MM.1S (cell line): ENCODE measurements at regions not wholly inside any gene's neighbourhood (a gene's known extent, or its start where the extent isn't known, plus 50 kb on each side); places are given as distances from the start of the nearest gene placed in this dataset.

Source experiments
- DNase-seq: peaks from one replicate; pipeline ENCODE4 v3.0.0-alpha.2; 2015
- H2AFZ ChIP-seq: fragments of 300-600 bp; sonication (generic); 2 replicates; pipeline ENCODE4 v1.6.0; 2016; ENCODE audit warnings: antibody characterized with exemption, low read length
- H3F3A ChIP-seq: fragments of 300-600 bp; sonication (generic); 2 replicates; pipeline ENCODE4 v1.6.1; 2016; ENCODE audit warnings: mild to moderate bottlenecking, antibody characterized with exemption, low read length, moderate library complexity, mixed read lengths; ENCODE audit not compliant: insufficient read depth
- H3K27ac ChIP-seq: fragments of 300-600 bp; sonication (generic); 2 replicates; pipeline ENCODE4 v1.5.1; 2016; ENCODE audit warnings: mild to moderate bottlenecking, low read length
- H3K27me3 ChIP-seq: fragments of 300-600 bp; sonication (generic); replicated peaks from 2 replicates; pipeline ENCODE4 v1.6.0; 2016; ENCODE audit warnings: low read length; ENCODE audit not compliant: insufficient read depth
- H3K36me3 ChIP-seq: fragments of 300-600 bp; sonication (generic); replicated peaks from 2 replicates; pipeline ENCODE4 v1.6.1; 2016; ENCODE audit warnings: mild to moderate bottlenecking, low read length, mixed read lengths; ENCODE audit not compliant: insufficient read depth
- H3K4me1 ChIP-seq: fragments of 300-600 bp; sonication (generic); 2 replicates; pipeline ENCODE4 v1.6.1; 2016; ENCODE audit warnings: low read length, mixed read lengths
- H3K4me2 ChIP-seq: fragments of 300-600 bp; sonication (generic); 2 replicates; pipeline ENCODE4 v1.6.0; 2016; ENCODE audit warnings: low read depth, low read length
- H3K4me3 ChIP-seq: fragments of 300-600 bp; sonication (generic); 2 replicates; pipeline ENCODE4 v1.5.1; 2016; ENCODE audit warnings: low read length, mixed read lengths
- H3K79me2 ChIP-seq: fragments of 300-600 bp; sonication (generic); 2 replicates; pipeline ENCODE4 v1.6.1; 2016; ENCODE audit warnings: mixed run types, low read length, mixed read lengths
- H3K9ac ChIP-seq: fragments of 300-600 bp; sonication (generic); 2 replicates; pipeline ENCODE4 v1.6.1; 2016; ENCODE audit warnings: low read length, mixed read lengths
- H3K9me2 ChIP-seq: fragments of 300-600 bp; sonication (generic); replicated peaks from 2 replicates; pipeline ENCODE4 v1.6.1; 2016; ENCODE audit warnings: mild to moderate bottlenecking, low read length, mixed read lengths; ENCODE audit not compliant: insufficient read depth
- H3K9me3 ChIP-seq: fragments of 300-600 bp; sonication (generic); replicated peaks from 2 replicates; pipeline ENCODE4 v1.6.1; 2016; ENCODE audit warnings: mild to moderate bottlenecking, low read length, mixed read lengths; ENCODE audit not compliant: insufficient read depth
- H4K20me1 ChIP-seq: fragments of 300-600 bp; sonication (generic); 2 replicates; pipeline ENCODE4 v1.6.1; 2016; ENCODE audit warnings: mild to moderate bottlenecking, low read length, moderate library complexity, mixed read lengths; ENCODE audit not compliant: insufficient read depth
- CTCF ChIP-seq: fragments of 300-600 bp; sonication (generic); IDR thresholded peaks from 2 replicates; pipeline ENCODE4 v1.5.1; 2016; ENCODE audit warnings: antibody characterized with exemption, low read length, mixed read lengths
- EZH2 ChIP-seq: fragments of 300-600 bp; sonication (generic); optimal IDR thresholded peaks from 2 replicates; pipeline ENCODE3; 2017; ENCODE audit warnings: low read depth, mild to moderate bottlenecking, antibody characterized with exemption, low read length, mixed read lengths
- EZH2phosphoT487 ChIP-seq: fragments of 300-600 bp; sonication (generic); IDR thresholded peaks from 2 replicates; pipeline ENCODE4 v1.6.1; 2018; ENCODE audit warnings: antibody characterized with exemption, low read length

DNA sequence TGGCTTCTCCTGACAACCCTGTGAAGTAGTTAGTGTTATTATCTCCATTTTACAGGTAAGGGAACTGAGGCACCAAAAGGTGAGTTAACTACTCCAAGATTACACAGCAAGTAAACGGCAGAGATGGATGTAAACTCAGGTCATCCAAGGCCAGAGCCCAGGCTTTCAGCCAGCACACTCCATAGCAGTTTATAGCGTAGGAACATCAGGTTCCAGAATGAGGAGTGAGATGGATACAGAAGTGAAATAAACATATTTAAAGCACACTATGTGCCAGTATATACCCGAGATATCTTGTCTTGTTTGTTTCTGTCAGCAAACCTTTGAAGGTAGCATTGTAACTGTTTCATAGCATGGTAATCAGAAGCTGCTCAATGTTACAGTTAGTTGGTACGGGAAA lies 279.0 kb downstream of the OXSM start:
- H3K27ac ChIP-seq: no peak overlapping the region
- no peaks in the 10 kb centered on the region for H4K20me1 ChIP-seq
- no peak for TF ChIP-seq CTCF
- no peak for TF ChIP-seq EZH2
- TF ChIP-seq EZH2phosphoT487: no peak
- no peak overlapping the region for H3K4me3 ChIP-seq
- H2AFZ ChIP-seq: no peak overlapping the region
- H3K79me2 ChIP-seq: no peaks in the 10 kb centered on the region
- H3K4me2 ChIP-seq: no peak overlapping the region
- H3K36me3 ChIP-seq: no peaks in the 10 kb centered on the region
- H3K9me2 ChIP-seq: no peaks in the 10 kb centered on the region
- DNase-seq: no peak
- H3F3A ChIP-seq: no peaks in the 10 kb centered on the region
- no peaks in the 10 kb centered on the region for H3K9me3 ChIP-seq
- no peak overlapping the region for H3K9ac ChIP-seq
- H3K27me3 ChIP-seq: no peaks in the 10 kb centered on the region
- no peaks in the 10 kb centered on the region for H3K4me1 ChIP-seq

DNA sequence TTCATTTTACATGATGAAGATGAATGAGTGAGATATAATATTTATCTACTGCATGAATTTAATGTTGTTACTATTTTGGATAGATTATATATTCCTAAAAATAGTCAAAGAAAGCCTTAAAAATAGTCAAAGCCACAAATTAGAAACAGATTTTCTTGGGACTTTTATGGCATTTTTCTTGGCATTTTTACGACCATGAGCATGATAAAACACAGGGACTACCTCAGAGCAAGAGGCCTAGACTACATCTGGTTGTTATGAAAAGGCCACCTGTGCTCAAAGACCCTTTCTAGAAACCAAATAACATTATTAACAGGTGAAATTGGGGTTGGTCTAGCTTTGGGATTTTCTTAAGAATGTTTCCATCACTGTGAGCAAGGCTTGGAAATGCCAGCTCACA lies 281.0 kb downstream of the OXSM start:
- H3K27ac ChIP-seq: no peak overlapping the region
- no peak overlapping the region for H3K4me2 ChIP-seq
- H3K4me1 ChIP-seq: no peaks in the 10 kb centered on the region
- H2AFZ ChIP-seq: no peak overlapping the region
- no peaks in the 10 kb centered on the region for H3K27me3 ChIP-seq
- H3K9me3 ChIP-seq: no peaks in the 10 kb centered on the region
- TF ChIP-seq CTCF (no peak), EZH2 (no peak), EZH2phosphoT487 (no peak)
- no peaks in the 10 kb centered on the region for H3K79me2 ChIP-seq
- no peak for DNase-seq
- no peaks in the 10 kb centered on the region for H3F3A ChIP-seq
- H3K4me3 ChIP-seq: no peak overlapping the region
- no peaks in the 10 kb centered on the region for H3K9me2 ChIP-seq
- no peaks in the 10 kb centered on the region for H4K20me1 ChIP-seq
- H3K36me3 ChIP-seq: no peaks in the 10 kb centered on the region
- no peak overlapping the region for H3K9ac ChIP-seq

GRCh38 chr3:26074080-26074479 lies 284.2 kb downstream of the OXSM start:
- no peak overlapping the region for H3K4me2 ChIP-seq
- H3K36me3 ChIP-seq: no peaks in the 10 kb centered on the region
- H3K4me1 ChIP-seq: no peaks in the 10 kb centered on the region
- no peaks in the 10 kb centered on the region for H3K27me3 ChIP-seq
- no peak overlapping the region for H3K27ac ChIP-seq
- H2AFZ ChIP-seq: no peak overlapping the region
- H3K9me2 ChIP-seq: no peaks in the 10 kb centered on the region
- H3K9ac ChIP-seq: no peak overlapping the region
- DNase-seq: no peak
- H3F3A ChIP-seq: no peaks in the 10 kb centered on the region
- H4K20me1 ChIP-seq: no peaks in the 10 kb centered on the region
- H3K79me2 ChIP-seq: no peaks in the 10 kb centered on the region
- H3K4me3 ChIP-seq: no peak overlapping the region
- TF ChIP-seq EZH2: no peak
- no peak for TF ChIP-seq EZH2phosphoT487
- no peak for TF ChIP-seq CTCF
- H3K9me3 ChIP-seq: no peaks in the 10 kb centered on the region

DNA sequence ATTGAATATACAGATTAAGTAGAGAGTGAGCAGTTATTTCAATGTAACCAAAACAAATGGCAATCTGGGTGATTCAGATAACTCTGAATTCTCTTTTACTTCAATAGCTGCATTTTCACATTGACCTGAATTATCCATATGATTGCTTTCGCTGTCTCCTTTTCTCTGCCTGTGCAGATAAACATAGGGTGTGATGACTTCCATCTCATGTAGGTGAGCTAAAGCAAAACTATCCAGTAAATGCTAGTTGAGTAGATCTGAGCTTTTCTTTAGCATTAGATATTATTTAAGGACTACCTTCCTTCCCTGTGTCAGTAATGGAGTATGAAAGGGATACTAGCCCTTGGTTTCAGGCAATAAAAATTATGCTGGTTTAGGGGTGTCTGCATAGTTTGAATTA lies 288.6 kb downstream of the OXSM start:
- Histone ChIP-seq H3F3A (no peaks in the 10 kb centered on the region), H4K20me1 (no peaks in the 10 kb centered on the region), H3K9ac (no peak overlapping the region), H3K27ac (no peak overlapping the region), H3K4me3 (no peak overlapping the region), H3K9me3 (no peaks in the 10 kb centered on the region), H3K9me2 (no peaks in the 10 kb centered on the region), H3K4me1 (no peaks in the 10 kb centered on the region), H2AFZ (no peak overlapping the region), H3K4me2 (no peak overlapping the region), H3K27me3 (no peaks in the 10 kb centered on the region), H3K36me3 (no peaks in the 10 kb centered on the region), H3K79me2 (no peaks in the 10 kb centered on the region)
- DNase-seq: no peak
- TF ChIP-seq EZH2 (no peak), EZH2phosphoT487 (no peak), CTCF (no peak)
